ENCODE measurements at regions not wholly inside any gene's neighbourhood (a gene's known extent, or its start where the extent isn't known, plus 50 kb on each side); places are given as distances from the start of the nearest gene placed in this dataset.
A peak's percentile ranks its signal among the peaks of the same experiment; 100 is the strongest.

DNA sequence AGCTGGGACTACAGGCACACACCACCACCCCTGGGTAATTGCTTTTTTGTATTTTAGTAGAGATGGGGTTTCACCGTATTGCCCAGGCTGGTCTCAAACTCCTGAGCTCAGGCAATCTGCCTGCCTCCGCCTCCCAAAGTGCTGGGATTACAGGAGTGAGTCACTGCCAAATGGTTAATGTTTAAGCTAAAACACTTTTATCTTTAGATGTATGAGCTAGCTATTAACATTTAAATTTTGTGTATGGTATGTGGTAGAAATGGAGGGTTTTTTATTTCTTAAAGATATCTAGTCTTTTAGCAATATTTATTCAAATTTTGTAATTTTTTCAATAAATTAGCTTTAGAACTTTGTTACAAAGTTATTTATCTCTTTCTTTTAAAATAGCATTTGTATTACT lies 1659.8 kb upstream of the ADGRL3 start:
- H3K27me3 Mint-ChIP-seq (ENCODE audit: low read depth), result no peaks in the 10 kb centered on the region
- no peaks in the 10 kb centered on the region for H3K4me1 Mint-ChIP-seq
- H3K4me3 Mint-ChIP-seq, result no peak overlapping the region
- Histone ChIP-seq H2BK20ac (ENCODE audit: low read depth, low read length, poor library complexity, severe bottlenecking) (no peak overlapping the region), H3K4me2 (ENCODE audit: insufficient read depth, insufficient read length, low read length) (no peak overlapping the region), H2AK5ac (ENCODE audit: insufficient read length, low read length) (no peak overlapping the region), H3T11ph (ENCODE audit: low read length) (no peak overlapping the region), H3K9ac (ENCODE audit: extremely low read depth, insufficient read length, low read length) (no peak overlapping the region), H4K20me1 (ENCODE audit: control insufficient read depth, insufficient read depth, insufficient read length) (no peaks in the 10 kb centered on the region), H3K27ac (ENCODE audit: insufficient read length, low read depth, low read length) (no peak overlapping the region), H3K23ac (ENCODE audit: insufficient read length, low read depth, low read length) (no peak overlapping the region), H2BK12ac (ENCODE audit: insufficient read length, low read depth, low read length) (no peak overlapping the region), H3K23me2 (ENCODE audit: insufficient read length, low read depth, low read length, poor library complexity, severe bottlenecking) (no peaks in the 10 kb centered on the region), H2AFZ (ENCODE audit: low read length) (no peak overlapping the region), H3K14ac (ENCODE audit: insufficient read depth, low read length) (no peak overlapping the region), H3K79me2 (ENCODE audit: insufficient read depth, low read length) (no peaks in the 10 kb centered on the region), H3K79me1 (ENCODE audit: insufficient read depth, low read depth, low read length, poor library complexity, severe bottlenecking) (no peaks in the 10 kb centered on the region), H4K5ac (ENCODE audit: insufficient read length, low read depth, low read length) (no peak overlapping the region), H4K91ac (ENCODE audit: insufficient read length, low read depth, low read length) (no peak overlapping the region), H3K4me1 (ENCODE audit: insufficient read depth, low read length) (no peaks in the 10 kb centered on the region), H3K18ac (ENCODE audit: insufficient read length, low read depth, low read length) (no peak overlapping the region), H3K27me3 (ENCODE audit: insufficient read depth, low read length) (no peaks in the 10 kb centered on the region), H3K4ac (ENCODE audit: low read depth, low read length) (no peak overlapping the region), H2BK120ac (ENCODE audit: low read depth, low read length, poor library complexity, severe bottlenecking) (no peak overlapping the region), H2BK5ac (ENCODE audit: insufficient read length, low read length) (no peak overlapping the region), H2BK15ac (ENCODE audit: low read depth, low read length) (no peak overlapping the region), H3K9me3 (ENCODE audit: control insufficient read depth, low read depth, low read length) (no peaks in the 10 kb centered on the region), H3K56ac (ENCODE audit: insufficient read length, low read depth, low read length) (no peak overlapping the region), H4K8ac (replicated peaks; ENCODE audit: insufficient read length, low read depth, low read length) (no peak overlapping the region)
- no peaks in the 10 kb centered on the region for H3K36me3 Mint-ChIP-seq (ENCODE audit: insufficient read depth in 1 of 3, low read depth in 3 of 3)
- DNase-seq, result no peak
- WGBS (ENCODE audit: extremely low coverage, insufficient read length, low lambda C conversion rate), result no CpG with 5 or more reads among the region's 2 CpGs
- H3K27ac Mint-ChIP-seq, result peak overlapping the region in 1 of 3 experiments; percentile 76; a peak in 1 of 7 replicates
- TF ChIP-seq, protein P1, sequence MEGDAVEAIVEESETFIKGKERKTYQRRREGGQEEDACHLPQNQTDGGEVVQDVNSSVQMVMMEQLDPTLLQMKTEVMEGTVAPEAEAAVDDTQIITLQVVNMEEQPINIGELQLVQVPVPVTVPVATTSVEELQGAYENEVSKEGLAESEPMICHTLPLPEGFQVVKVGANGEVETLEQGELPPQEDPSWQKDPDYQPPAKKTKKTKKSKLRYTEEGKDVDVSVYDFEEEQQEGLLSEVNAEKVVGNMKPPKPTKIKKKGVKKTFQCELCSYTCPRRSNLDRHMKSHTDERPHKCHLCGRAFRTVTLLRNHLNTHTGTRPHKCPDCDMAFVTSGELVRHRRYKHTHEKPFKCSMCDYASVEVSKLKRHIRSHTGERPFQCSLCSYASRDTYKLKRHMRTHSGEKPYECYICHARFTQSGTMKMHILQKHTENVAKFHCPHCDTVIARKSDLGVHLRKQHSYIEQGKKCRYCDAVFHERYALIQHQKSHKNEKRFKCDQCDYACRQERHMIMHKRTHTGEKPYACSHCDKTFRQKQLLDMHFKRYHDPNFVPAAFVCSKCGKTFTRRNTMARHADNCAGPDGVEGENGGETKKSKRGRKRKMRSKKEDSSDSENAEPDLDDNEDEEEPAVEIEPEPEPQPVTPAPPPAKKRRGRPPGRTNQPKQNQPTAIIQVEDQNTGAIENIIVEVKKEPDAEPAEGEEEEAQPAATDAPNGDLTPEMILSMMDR (conservative IDR thresholded peaks at IDR 0.05), result no peak
- no peaks in the 10 kb centered on the region for H3K9me3 Mint-ChIP-seq

Data from H9 (cell line).